Gastroesophageal sphincter (tissue), 4 donors: ENCODE measurements at regions not wholly inside any gene's neighbourhood (a gene's known extent, or its start where the extent isn't known, plus 50 kb on each side); places are given as distances from the start of the nearest gene placed in this dataset.

ENCODE experiments used
- ATAC-seq: fragments of 150-250 bp; one replicate; pipeline ENCODE4 v1.9.1; 2016; ENCODE audit warnings: mild to moderate bottlenecking, moderate library complexity
- H3K27ac ChIP-seq, 4 donors: fragments of 200-600 bp; sonication (generic) in 3 of 4; 1 replicate in 3 of 4; 2 replicates in 1 of 4; pipeline ENCODE4 v1.5.1; 2016 to 2019
- H3K27me3 ChIP-seq: fragments of 200-600 bp; sonication (generic); one replicate; pipeline ENCODE4 v1.5.1; 2019
- H3K36me3 ChIP-seq, 2 donors: fragments of 200-600 bp; sonication (generic); one replicate each; pipeline ENCODE4 v1.5.1; 2019; ENCODE audit warnings: control low read depth in 1 of 2
- H3K4me1 ChIP-seq, 3 donors: fragments of 200-600 bp; sonication (generic); 1 replicate in 2 of 3; 2 replicates in 1 of 3; pipeline ENCODE4 v1.5.1; 2016 to 2019; ENCODE audit warnings: control low read depth in 2 of 3
- H3K4me3 ChIP-seq, 2 donors: fragments of 200-600 bp; sonication (generic); one replicate each; pipeline ENCODE4 v1.5.1; 2019; ENCODE audit warnings: mild to moderate bottlenecking in 1 of 2, moderate library complexity in 1 of 2
- H3K9me3 ChIP-seq, 3 donors: fragments of 200-600 bp; sonication (generic); one replicate each; pipeline ENCODE4 v1.5.1; 2017 to 2019; ENCODE audit warnings: control low read depth in 2 of 3
- CTCF ChIP-seq, 4 experiments: fragments of 200-600 bp in 2 of 4; fragments of 450-650 bp in 2 of 4; sonication (generic) in 1 of 4; IDR thresholded peaks; one replicate each; pipeline ENCODE4 v1.5.1; 2017 to 2019; ENCODE audit warnings: antibody characterized with exemption in 4 of 4, mild to moderate bottlenecking in 2 of 4, moderate library complexity in 2 of 4
- EP300 ChIP-seq: sonication (generic); formaldehyde crosslinking; IDR thresholded peaks from one replicate; pipeline ENCODE4 v1.6.1; 2017; ENCODE audit warnings: antibody characterized with exemption, mild to moderate bottlenecking
- POLR2A ChIP-seq, 2 donors: fragments of 450-650 bp; IDR thresholded peaks; one replicate each; pipeline ENCODE4 v1.6.1; 2017; ENCODE audit warnings: antibody characterized with exemption in 2 of 2, mild to moderate bottlenecking in 2 of 2, moderate library complexity in 1 of 2
- POLR2AphosphoS5 ChIP-seq: sonication (generic); formaldehyde crosslinking; IDR thresholded peaks from one replicate; pipeline ENCODE4 v1.6.1; 2017; ENCODE audit warnings: antibody characterized with exemption
- WGBS, 2 donors: methylation state at CpG; one replicate each; pipeline ENCODE4 v1.1.5; 2018; ENCODE audit warnings: low coverage in 1 of 2; 5-methylcytosine and 5-hydroxymethylcytosine counted together

DNA sequence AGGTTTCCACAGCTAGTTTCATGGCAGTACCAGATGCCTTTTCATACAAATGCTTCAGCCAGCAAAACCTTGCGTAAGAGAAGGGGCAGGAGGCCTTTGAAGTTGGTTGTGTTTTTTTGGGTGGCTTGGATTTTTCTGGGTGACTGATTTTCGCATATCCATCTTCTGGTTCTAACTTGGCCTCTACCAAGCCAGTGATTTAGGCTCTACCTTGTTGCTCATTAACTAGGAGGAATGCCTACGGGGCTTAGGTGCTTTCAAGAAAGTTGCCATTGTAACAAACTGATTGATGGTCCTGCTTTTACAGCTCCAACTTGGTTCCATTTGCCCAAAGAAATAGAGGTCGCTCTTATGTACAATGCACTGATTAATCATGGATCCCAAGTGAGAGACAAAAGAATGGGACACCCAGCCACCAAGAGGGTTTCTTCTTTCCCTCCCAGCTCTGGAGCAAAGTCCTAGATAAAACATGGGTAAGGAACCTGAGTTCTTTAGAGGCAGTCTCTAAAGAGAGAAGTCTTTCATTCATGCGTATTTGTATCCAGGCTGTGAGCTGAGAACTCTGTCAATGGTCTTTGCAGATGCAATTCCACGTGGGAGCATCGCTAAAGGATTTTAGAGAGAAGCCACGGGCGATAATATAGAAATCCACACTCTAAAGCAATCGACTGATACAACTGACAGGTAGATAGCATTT, 92.1 kb upstream of the FGFR2 start:
- no peak for ATAC-seq
- Histone ChIP-seq H3K9me3 (no peaks in the 10 kb centered on the region), H3K4me1 (no peaks in the 10 kb centered on the region), H3K27ac (no peak overlapping the region), H3K36me3 (no peaks in the 10 kb centered on the region), H3K4me3 (no peak overlapping the region), H3K27me3 (no peaks in the 10 kb centered on the region)
- 89 to 92% methylated on average over 8 to 10 of the region's 10 CpGs for WGBS, 2 donors
- no peak for TF ChIP-seq POLR2AphosphoS5
- TF ChIP-seq CTCF (IDR thresholded peaks at IDR 0.05): no peak
- no peak for TF ChIP-seq POLR2A (IDR thresholded peaks at IDR 0.05)
- TF ChIP-seq EP300: no peak

GRCh38 chr10:121687095-121687813, 89.0 kb upstream of the FGFR2 start:
- no peak for ATAC-seq
- no peak for TF ChIP-seq POLR2AphosphoS5
- Histone ChIP-seq H3K9me3 (no peaks in the 10 kb centered on the region), H3K4me3 (no peak overlapping the region), H3K27me3 (no peaks in the 10 kb centered on the region), H3K36me3 (no peaks in the 10 kb centered on the region), H3K4me1 (no peaks in the 10 kb centered on the region), H3K27ac (no peak overlapping the region)
- WGBS, 2 donors: 70% methylated on average over 6 of the region's 11 CpGs; no CpG with 5 or more reads in 1 of the 2 donors

- no peak for TF ChIP-seq CTCF (IDR thresholded peaks at IDR 0.05)
- no peak for TF ChIP-seq POLR2AphosphoS5
- TF ChIP-seq POLR2A (IDR thresholded peaks at IDR 0.05): no peak
- TF ChIP-seq EP300: no peak
- WGBS, 2 donors: 87 to 96% methylated on average over 4 to 8 of the region's 8 CpGs
These were observed 86.0 kb upstream of the FGFR2 start for GRCh38 chr10:121684276-121684675.

GRCh38 chr10:121683816-121684215, 85.6 kb upstream of the FGFR2 start:
- Histone ChIP-seq H3K4me3 (no peak overlapping the region), H3K4me1 (peaks cover 0 to 10% (median 0%) of the 10 kb centered on the region in 3 donors), H3K36me3 (no peaks in the 10 kb centered on the region), H3K9me3 (peaks cover 0 to 1% (median 0%) of the 10 kb centered on the region in 3 donors), H3K27me3 (no peaks in the 10 kb centered on the region), H3K27ac (no peak overlapping the region)
- ATAC-seq: no peak
- TF ChIP-seq POLR2A (IDR thresholded peaks at IDR 0.05) (no peak), CTCF (IDR thresholded peaks at IDR 0.05) (no peak), EP300 (no peak), POLR2AphosphoS5 (no peak)
- 90 to 97% methylated on average over 2 to 6 of the region's 7 CpGs for WGBS, 2 donors

More at GRCh38 chr10:121684276-121684675, 86.0 kb upstream of the FGFR2 start:
- Histone ChIP-seq H3K27ac (no peak overlapping the region), H3K27me3 (no peaks in the 10 kb centered on the region), H3K36me3 (no peaks in the 10 kb centered on the region), H3K4me3 (no peak overlapping the region), H3K9me3 (no peaks in the 10 kb centered on the region), H3K4me1 (peaks cover 0 to 10% (median 0%) of the 10 kb centered on the region in 3 donors)
- ATAC-seq: no peak

DNA sequence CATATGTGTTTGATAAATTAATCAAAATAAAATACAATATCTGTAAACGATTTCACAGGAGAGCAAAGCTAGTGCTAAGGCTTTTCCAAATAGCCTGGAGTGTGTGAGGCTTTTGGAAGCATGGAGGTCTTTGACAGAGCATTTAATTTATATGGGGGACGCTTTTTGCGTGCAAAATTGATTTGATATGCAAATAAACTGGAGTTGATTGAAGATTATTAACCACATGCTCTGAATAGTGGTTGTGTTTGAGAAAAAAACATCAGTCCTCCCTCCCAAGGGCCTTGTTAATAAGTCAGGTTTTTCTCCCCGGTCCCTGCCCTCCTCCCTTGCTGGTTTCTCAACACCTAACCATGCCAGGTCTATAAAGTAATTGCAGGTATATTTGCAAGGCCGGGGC, 85.1 kb upstream of the FGFR2 start:
- WGBS, 2 donors: 91 to 96% methylated on average over 4 to 5 of the region's 5 CpGs
- Histone ChIP-seq H3K4me3 (no peak overlapping the region), H3K36me3 (no peaks in the 10 kb centered on the region), H3K27me3 (no peaks in the 10 kb centered on the region), H3K4me1 (peaks cover 0 to 10% (median 0%) of the 10 kb centered on the region in 3 donors), H3K9me3 (peaks cover 0 to 6% (median 0%) of the 10 kb centered on the region in 3 donors), H3K27ac (no peak overlapping the region)
- TF ChIP-seq CTCF (IDR thresholded peaks at IDR 0.05): no peak
- ATAC-seq: no peak
